K562 (cell line): ENCODE measurements at regions not wholly inside any gene's neighbourhood (a gene's known extent, or its start where the extent isn't known, plus 50 kb on each side); places are given as distances from the start of the nearest gene placed in this dataset.

Experiments
- ATAC-seq: fragments of 200-7000 bp; cut with Tn5 transposase; 3 replicates; pipeline ENCODE4 v1.9.1; 2020; ENCODE audit warnings: moderate library complexity
- BruUV-seq: library from RNA; stranded (reverse); fragments of 400-500 nt; replicated peaks from 2 replicates; lab custom pipeline; 2021; lab: Mats Ljungman, UMichigan
- CTCF ChIA-PET: fragments of 300-600 bp; formaldehyde crosslinking; extraction: SDS; loops from one replicate; lab custom pipeline; 2021; ENCODE audit warnings: low intra/inter-chr PET ratio; lab: Yijun Ruan, JAX
- POLR2A ChIA-PET: fragments of 300-600, 350-650 bp; sonication (Branson Sonifier 250); formaldehyde crosslinking; extraction: SDS; loops from one replicate; lab custom pipeline; 2021; ENCODE audit warnings: antibody characterized with exemption, inconsistent platforms; lab: Yijun Ruan, JAX
- DNase-seq, 4 experiments: peaks; one replicate each; pipeline versions ENCODE4 v3.0.0 to v3.0.0-alpha.2; 2011 to 2018; ENCODE audit warnings: low spot score in 3 of 4, mixed read lengths in 3 of 4; ENCODE audit errors: extremely low read depth in 1 of 4
- FAIRE-seq: peaks from 2 replicates; lab custom pipeline; 2011; peaks lifted over from hg19 to GRCh38; lab: Jason Lieb, UNC
- H2AFZ ChIP-seq: 2 replicates; pipeline ENCODE4 v1.6.0; 2011; ENCODE audit warnings: low read depth, low read length, control low read depth, inconsistent platforms
- H3K27ac ChIP-seq: fragments of 200-600 bp; 3 replicates; pipeline ENCODE4 v1.8.0; 2011; ENCODE audit warnings: low read depth, mild to moderate bottlenecking, control low read depth, inconsistent platforms, low read length, moderate library complexity, mixed read lengths; ENCODE audit errors: extremely low read depth
- H3K27me3 ChIP-seq, 2 experiments: fragments of 300-600 bp in 1 of 2; 2 replicates in 1 of 2; 3 replicates in 1 of 2; pipeline versions ENCODE4 v1.6.0 to v1.8.0; 2011; ENCODE audit warnings: inconsistent platforms in 2 of 2, low read length in 2 of 2, mild to moderate bottlenecking in 1 of 2, mixed read lengths in 1 of 2, moderate library complexity in 1 of 2; ENCODE audit not compliant: control insufficient read depth in 2 of 2, insufficient read depth in 2 of 2
- H3K36me3 ChIP-seq: fragments of 300-600 bp; 3 replicates; pipeline ENCODE4 v1.8.0; 2011; ENCODE audit warnings: mild to moderate bottlenecking, low read length, inconsistent platforms; ENCODE audit not compliant: control insufficient read depth, insufficient read depth
- H3K4me1 ChIP-seq, 2 experiments: fragments of 200-600 bp in 1 of 2; replicated peaks in 1 of 2; 2 replicates in 1 of 2; 3 replicates in 1 of 2; pipeline versions ENCODE4 v1.5.1 to v1.8.0; 2011; ENCODE audit warnings: inconsistent platforms in 2 of 2, low read length in 2 of 2, mild to moderate bottlenecking in 1 of 2, mixed read lengths in 1 of 2, moderate library complexity in 1 of 2; ENCODE audit not compliant: control insufficient read depth in 2 of 2, insufficient read depth in 2 of 2
- H3K4me2 ChIP-seq: 2 replicates; pipeline ENCODE4 v1.6.1; 2011; ENCODE audit warnings: low read length, control low read depth, inconsistent platforms, mixed read lengths; ENCODE audit not compliant: insufficient read depth
- H3K4me3 ChIP-seq: fragments of 200-600 bp; sonication (generic), shearing (Covaris generic); 2 replicates; pipeline ENCODE4 v1.5.1; 2016; ENCODE audit warnings: control low read depth, inconsistent platforms
- H3K79me2 ChIP-seq: fragments of 200-600 bp; 3 replicates; pipeline ENCODE4 v1.8.0; 2011; ENCODE audit warnings: low read length, inconsistent platforms; ENCODE audit not compliant: control insufficient read depth, insufficient read depth
- H3K9ac ChIP-seq, 2 experiments: 2 replicates each; pipeline versions ENCODE4 v1.6.0 to v1.6.1; 2011; ENCODE audit warnings: low read depth in 2 of 2, low read length in 2 of 2, control low read depth in 1 of 2, inconsistent platforms in 1 of 2, mild to moderate bottlenecking in 1 of 2, mixed read lengths in 1 of 2; ENCODE audit not compliant: insufficient read depth in 1 of 2
- H3K9me1 ChIP-seq: one replicate; pipeline ENCODE4 v1.6.0; 2011; ENCODE audit warnings: inconsistent platforms, mild to moderate bottlenecking, low read length, moderate library complexity; ENCODE audit not compliant: control insufficient read depth, insufficient read depth
- H3K9me3 ChIP-seq: replicated peaks from 2 replicates; pipeline ENCODE4 v1.5.1; 2011; ENCODE audit warnings: low read depth, low read length, inconsistent platforms; ENCODE audit not compliant: control insufficient read depth, insufficient read depth
- H4K20me1 ChIP-seq: replicated peaks from 2 replicates; pipeline ENCODE4 v1.6.1; 2011; ENCODE audit warnings: low read length, inconsistent platforms, mixed read lengths; ENCODE audit not compliant: control insufficient read depth, insufficient read depth
- DEAF1 ChIP-seq: fragments of 450-650 bp; formaldehyde crosslinking; IDR thresholded peaks from 2 replicates; pipeline ENCODE4 v1.4.0; 2020; ENCODE audit warnings: mild to moderate bottlenecking, moderate library complexity
- HNRNPUL1 ChIP-seq: fragments of 200-400 bp; formaldehyde crosslinking; IDR thresholded peaks from 2 replicates; pipeline ENCODE4 v1.6.1; 2017; ENCODE audit warnings: low read length
- LEF1 ChIP-seq: fragments of 450-650 bp; IDR thresholded peaks from 2 replicates; pipeline ENCODE4 v1.6.1; 2016; ENCODE audit warnings: mild to moderate bottlenecking
- NFYB ChIP-seq: IDR thresholded peaks from 2 replicates; pipeline ENCODE4 v1.6.1; 2011; ENCODE audit warnings: mild to moderate bottlenecking, moderate library complexity; ENCODE audit not compliant: insufficient read length; ENCODE audit errors: extremely low read depth
- YY1 ChIP-seq, 3 experiments: IDR thresholded peaks; 2 replicates each; pipeline ENCODE4 v1.6.1; 2011; ENCODE audit warnings: low read length in 2 of 3, mild to moderate bottlenecking in 2 of 3, moderate library complexity in 2 of 3, borderline replicate concordance in 1 of 3, control low read depth in 1 of 3, low read depth in 1 of 3; ENCODE audit not compliant: insufficient read depth in 3 of 3, insufficient replicate concordance in 2 of 3, control insufficient read depth in 1 of 3, insufficient read length in 1 of 3; ENCODE audit errors: extremely low read depth in 1 of 3
- ZNF124 ChIP-seq: sonication (generic); formaldehyde crosslinking; IDR thresholded peaks from 2 replicates; pipeline ENCODE4 v1.8.1; 2022; ENCODE audit warnings: missing genetic modification reagents
- ZNF407 ChIP-seq: fragments of 450-650 bp; IDR thresholded peaks from 2 replicates; pipeline ENCODE4 v1.6.1; 2016; ENCODE audit warnings: low read depth
- ZNF764 ChIP-seq: fragments of 250-450 bp; sonication (Bioruptor Pico); IDR thresholded peaks from 2 replicates; pipeline ENCODE4 v1.4.0; 2020; ENCODE audit warnings: low read depth, mild to moderate bottlenecking, moderate library complexity
- ZNF778 ChIP-seq: fragments of 450-650 bp; formaldehyde crosslinking; IDR thresholded peaks from 2 replicates; pipeline ENCODE4 v1.4.0; 2020; ENCODE audit warnings: mild to moderate bottlenecking, moderate library complexity
- WGBS: fragments of 100-300 bp; shearing (Covaris generic); methylation state at CpG from one replicate; pipeline ENCODE4 v1.1.6; 2016; ENCODE audit warnings: low coverage, mixed read lengths; ENCODE audit not compliant: insufficient coverage; ENCODE audit errors: missing lambda C conversion rate; 5-methylcytosine and 5-hydroxymethylcytosine counted together
- in situ Hi-C: fragments of 300-500 bp; cut with MboI; formaldehyde crosslinking; loops from 4 replicates; pipeline ENCODE4 v1.15.0; 2018; ENCODE audit warnings: inconsistent platforms, mixed read lengths
- intact Hi-C: fragments of 100-400 bp; cut with micrococcal nuclease; formaldehyde crosslinking; loops from 2 replicates; pipeline ENCODE4 v1.14.2; 2022

DNA sequence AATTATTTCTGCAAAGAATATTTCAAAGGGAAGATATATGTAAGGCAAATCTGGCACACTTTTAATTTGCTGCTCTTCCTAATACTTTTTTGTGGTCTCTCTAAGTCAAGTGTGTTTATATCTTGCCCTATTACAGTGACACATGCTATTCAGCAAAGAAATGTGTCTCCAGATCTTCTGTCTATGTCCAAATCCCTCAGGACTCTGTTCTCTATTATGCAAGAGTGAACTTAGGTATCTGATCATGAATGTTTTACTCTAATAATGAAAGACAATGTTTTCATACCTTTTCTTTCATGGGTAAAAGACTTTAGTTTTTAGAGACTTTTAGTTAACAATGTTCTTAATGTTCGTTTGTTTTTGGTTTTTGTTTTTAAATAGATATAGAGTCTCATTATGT, 255.4 kb upstream of the DAB2 start:
- Histone ChIP-seq H3K79me2 (no peaks in the 10 kb centered on the region), H2AFZ (no peak overlapping the region), H3K9ac (no peak overlapping the region), H3K4me1 (no peaks in the 10 kb centered on the region), H3K9me1 (no peaks in the 10 kb centered on the region), H3K4me3 (no peak overlapping the region), H3K4me2 (no peak overlapping the region), H3K27me3 (no peaks in the 10 kb centered on the region), H3K9me3 (no peaks in the 10 kb centered on the region), H3K27ac (no peak overlapping the region), H4K20me1 (no peaks in the 10 kb centered on the region), H3K36me3 (no peaks in the 10 kb centered on the region)
- DNase-seq (no peak), ATAC-seq (no peak), FAIRE-seq (no peak)
- POLR2A ChIA-PET = no interaction called here
- in situ Hi-C loops = no loop called here
- intact Hi-C loops = no loop called here
- no peak for TF ChIP-seq YY1 (IDR thresholded peaks at IDR 0.05; ENCODE audit: borderline replicate concordance in 1 of 3, control insufficient read depth in 1 of 3, extremely low read depth in 1 of 3, insufficient read depth in 3 of 3, insufficient read length in 1 of 3, insufficient replicate concordance in 2 of 3, low read depth in 1 of 3, low read length in 2 of 3)
- TF ChIP-seq DEAF1 = no peak
- no peak for TF ChIP-seq NFYB
- no peak for TF ChIP-seq LEF1
- no peak for TF ChIP-seq ZNF407
- TF ChIP-seq ZNF764 (CRISPR knock-in tag) = no peak
- no peak for TF ChIP-seq ZNF778 (CRISPR knock-in tag)
- TF ChIP-seq HNRNPUL1 = no peak
- no peak for TF ChIP-seq ZNF124 (CRISPR knock-in tag)
- BruUV-seq = no TSS peak
- WGBS = 0% methylated on average over 1 of the region's 1 CpG
- CTCF ChIA-PET = no interaction called here
